Heart left ventricle (tissue), 16 donors: ENCODE measurements at regions not wholly inside any gene's neighbourhood (a gene's known extent, or its start where the extent isn't known, plus 50 kb on each side); places are given as distances from the start of the nearest gene placed in this dataset.
A peak's percentile ranks its signal among the peaks of the same experiment; 100 is the strongest.
"Not testable (repeated sequence)": the region's sequence is repeated elsewhere in the genome, so short reads cannot be mapped to it uniquely, and the experiment has no call there.

ENCODE experiments used
- ATAC-seq, 4 donors: fragments of 200-7000 bp; cut with Tn5 transposase; one replicate each; pipeline ENCODE4 v1.9.1; 2020 to 2022; ENCODE audit warnings: moderate library complexity in 4 of 4, mild to moderate bottlenecking in 3 of 4, moderate number of reproducible peaks in 1 of 4
- DNase-seq, 5 donors: peaks; one replicate each; pipeline ENCODE4 v3.0.0-alpha.2; 2020
- H3K27ac ChIP-seq, 12 donors: fragments of 200-600 bp; sonication (generic) in 4 of 12; one replicate each; pipeline versions ENCODE4 v1.5.0 to v1.8.0; 2016 to 2022; ENCODE audit warnings: mild to moderate bottlenecking in 2 of 12
- H3K27me3 ChIP-seq, 9 donors: fragments of 200-600 bp; sonication (generic) in 2 of 9; one replicate each; pipeline versions ENCODE4 v1.5.1 to v1.8.0; 2016 to 2022; ENCODE audit warnings: mild to moderate bottlenecking in 3 of 9
- H3K36me3 ChIP-seq, 9 donors: fragments of 200-600 bp; sonication (generic) in 2 of 9; one replicate each; pipeline versions ENCODE4 v1.5.0 to v1.8.0; 2018 to 2022; ENCODE audit warnings: mild to moderate bottlenecking in 2 of 9
- H3K4me1 ChIP-seq, 12 donors: fragments of 200-600 bp; sonication (generic) in 4 of 12; one replicate each; pipeline versions ENCODE4 v1.5.0 to v1.8.0; 2016 to 2022; ENCODE audit warnings: mild to moderate bottlenecking in 3 of 12
- H3K4me3 ChIP-seq, 12 donors: fragments of 200-600 bp; sonication (generic) in 4 of 12; one replicate each; pipeline versions ENCODE4 v1.5.0 to v1.8.0; 2017 to 2022; ENCODE audit warnings: mild to moderate bottlenecking in 9 of 12, moderate library complexity in 4 of 12
- H3K9me3 ChIP-seq, 12 donors: fragments of 200-600 bp; sonication (generic) in 4 of 12; one replicate each; pipeline versions ENCODE4 v1.5.0 to v1.8.0; 2016 to 2022; ENCODE audit warnings: mild to moderate bottlenecking in 1 of 12
- WGBS, 4 donors: extraction: QIAGEN DNeasy Blood & Tissue Kit in 2 of 4; methylation state at CpG; one replicate each; pipeline versions ENCODE4 v1.1.5 to v1.1.7; 2013 to 2018; 5-methylcytosine and 5-hydroxymethylcytosine counted together
- intact Hi-C, 10 donors: fragments of 100-400 bp; cut with DNase I; formaldehyde crosslinking; loops; one replicate each; pipeline versions ENCODE4 v1.11.1 to v1.14.2; 2022
- donor health status: ischemic (EF 13 %, LVEDD 7.1; RV severe dilation, severe dysfunction).
- donor health status: healthy with polysubstance abuse.
- donor health status: DM: no; HTN: yes; CAD: no.
- donor health status: DM: no; HTN: no; CAD: no.
- donor health status: ischemic (EF 25% LVEDD 6.9; RV normal size, moderate dysfunction).
- donor health status: ischemic (EF 25% LVEDD 5.7; RV mildly dilated, moderate dysfunction).
- donor health status: healthy.
- donor health status: DM: yes; HTN: yes; CAD: no.
- donor health status: ischemic (EF 35%, LVEDD 5.7; RV mildly dilated, moderate dysfunction).
- donor health status: nonischemic (EF 11% LVEDD 7.7; RV severe dilation, severe dysfunction).
- donor health status: DM: yes; HTN: yes; CAD: no.
- donor health status: PGD.
- donor health status: ischemic (EF 29% LVEDD 5.4; RV normal size, mild dysfunction).
- donor health status: nonischemic (EF 23%, LVEDD 6.1; RV moderate dilation, normal function).

GRCh38 chr21:6428498-6429092 lies 4092.8 kb upstream of the TPTE start:
- peak in 2 of 4 donors; percentile 26 to 52 for ATAC-seq
- intact Hi-C loops, H3K4me3 ChIP-seq, H3K27ac ChIP-seq, H3K4me1 ChIP-seq, H3K36me3 ChIP-seq, H3K9me3 ChIP-seq, H3K27me3 ChIP-seq: not testable (repeated sequence)
- 82 to 100% (median 93%) methylated on average over 4 to 17 of the region's 25 CpGs; no CpG with 5 or more reads in 1 of the 4 donors for WGBS, 4 donors
- DNase-seq: peak in 1 of 5 donors; percentile 10

DNA sequence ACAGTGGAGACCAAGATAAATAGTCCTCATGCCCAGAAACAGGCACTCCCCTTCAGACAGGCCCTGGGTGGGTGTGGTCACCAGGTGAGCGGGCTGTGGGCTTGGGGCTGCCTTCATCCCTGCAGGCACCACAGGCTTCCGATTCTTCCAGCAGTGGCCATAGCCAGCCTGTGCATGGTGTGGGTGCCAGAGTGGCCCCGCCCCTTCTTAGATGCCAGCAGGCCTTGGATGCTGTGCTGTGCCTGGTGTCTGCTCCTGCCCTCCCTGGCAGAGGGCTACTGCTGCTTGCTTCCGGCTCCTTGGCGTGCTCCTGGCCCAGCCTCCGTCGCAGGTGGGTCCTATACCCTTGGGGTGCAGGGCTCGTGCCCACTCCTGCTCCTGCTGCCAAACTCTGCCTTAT lies 4091.5 kb upstream of the TPTE start:
- intact Hi-C loops, H3K9me3 ChIP-seq, H3K27ac ChIP-seq, H3K27me3 ChIP-seq, ATAC-seq, DNase-seq, H3K4me3 ChIP-seq, H3K4me1 ChIP-seq, H3K36me3 ChIP-seq: not testable (repeated sequence)
- WGBS, 4 donors: 93% methylated on average over 8 of the region's 8 CpGs; no CpG with 5 or more reads in 3 of the 4 donors

DNA sequence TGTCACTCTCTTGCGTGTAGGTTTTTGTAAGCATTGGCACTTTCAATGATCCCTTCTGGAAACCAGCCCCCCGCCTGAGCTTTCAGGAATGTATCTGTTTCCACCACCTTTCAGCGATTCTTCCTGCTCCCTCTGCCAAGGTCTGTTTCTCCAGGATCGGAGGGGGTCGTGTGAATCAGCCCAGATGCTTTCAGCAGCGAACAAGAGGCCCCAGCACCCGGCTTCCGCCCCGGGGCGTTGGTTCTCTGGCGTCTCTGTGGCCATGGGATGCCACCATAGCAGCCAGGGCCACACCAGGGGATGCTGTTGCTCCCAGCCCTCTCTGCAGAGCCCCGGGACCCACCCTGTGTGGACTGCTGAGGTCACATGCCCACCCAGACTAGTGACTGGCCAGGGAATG lies 4088.2 kb upstream of the TPTE start:
- DNase-seq, H3K27me3 ChIP-seq, ATAC-seq, H3K36me3 ChIP-seq, H3K4me1 ChIP-seq, H3K9me3 ChIP-seq, H3K4me3 ChIP-seq, H3K27ac ChIP-seq, intact Hi-C loops: not testable (repeated sequence)
- WGBS, 4 donors: 83 to 100% methylated on average over 1 to 8 of the region's 12 CpGs; no CpG with 5 or more reads in 2 of the 4 donors

DNA sequence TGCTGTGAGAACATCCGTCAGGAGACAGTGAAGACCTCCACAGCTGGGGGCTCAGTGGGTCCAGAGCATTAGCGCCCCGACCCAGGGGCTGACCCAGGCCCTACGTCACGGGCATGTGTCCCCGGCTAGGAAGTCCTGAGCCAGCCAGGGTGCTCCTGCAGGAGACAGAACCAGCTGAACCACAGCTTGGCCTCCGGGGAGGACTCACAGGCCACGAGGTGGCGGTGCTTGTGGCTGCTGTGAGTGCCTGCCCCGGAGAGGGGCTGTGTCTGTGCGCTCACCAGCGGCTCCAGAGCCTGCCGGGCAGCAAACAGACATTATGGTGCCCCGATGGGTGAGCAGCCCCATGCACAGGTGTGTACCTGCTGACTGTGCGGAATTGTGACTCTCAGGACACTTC lies 4085.2 kb upstream of the TPTE start:
- H3K27me3 ChIP-seq, H3K4me1 ChIP-seq, H3K27ac ChIP-seq, H3K9me3 ChIP-seq, intact Hi-C loops, ATAC-seq, H3K4me3 ChIP-seq, H3K36me3 ChIP-seq: not testable (repeated sequence)
- WGBS, 4 donors: 86 to 94% (median 92%) methylated on average over 3 to 15 of the region's 15 CpGs; no CpG with 5 or more reads in 1 of the 4 donors
- DNase-seq: peak in 1 of 5 donors; percentile 3

GRCh38 chr21:6436971-6437833 lies 4084.2 kb upstream of the TPTE start:
- H3K4me3 ChIP-seq, DNase-seq, H3K27ac ChIP-seq, H3K4me1 ChIP-seq, intact Hi-C loops, H3K27me3 ChIP-seq, H3K36me3 ChIP-seq, H3K9me3 ChIP-seq: not testable (repeated sequence)
- 53 to 56% methylated on average over 10 to 11 of the region's 21 CpGs; no CpG with 5 or more reads in 2 of the 4 donors for WGBS, 4 donors
- ATAC-seq: peak; percentile 88 to 96 (median 92)

- intact Hi-C loops, H3K27ac ChIP-seq, H3K4me1 ChIP-seq, H3K36me3 ChIP-seq, H3K9me3 ChIP-seq, H3K4me3 ChIP-seq, H3K27me3 ChIP-seq: not testable (repeated sequence)
- 53 to 100% (median 81%) methylated on average over 1 to 7 of the region's 7 CpGs for WGBS, 4 donors
- ATAC-seq: peak in 1 of 4 donors; percentile 35
- peak in 1 of 5 donors; percentile 2 for DNase-seq
Measured at GRCh38 chr21:6437834-6438187, 4083.6 kb upstream of the TPTE start.

- H3K4me1 ChIP-seq, H3K36me3 ChIP-seq, H3K27me3 ChIP-seq, H3K9me3 ChIP-seq, H3K4me3 ChIP-seq, ATAC-seq, intact Hi-C loops, H3K27ac ChIP-seq: not testable (repeated sequence)
- peak in 1 of 5 donors; percentile 3 for DNase-seq
- WGBS, 4 donors: 84 to 96% methylated on average over 3 to 5 of the region's 10 CpGs; no CpG with 5 or more reads in 2 of the 4 donors
Measured at GRCh38 chr21:6439058-6439457, 4082.3 kb upstream of the TPTE start.

DNA sequence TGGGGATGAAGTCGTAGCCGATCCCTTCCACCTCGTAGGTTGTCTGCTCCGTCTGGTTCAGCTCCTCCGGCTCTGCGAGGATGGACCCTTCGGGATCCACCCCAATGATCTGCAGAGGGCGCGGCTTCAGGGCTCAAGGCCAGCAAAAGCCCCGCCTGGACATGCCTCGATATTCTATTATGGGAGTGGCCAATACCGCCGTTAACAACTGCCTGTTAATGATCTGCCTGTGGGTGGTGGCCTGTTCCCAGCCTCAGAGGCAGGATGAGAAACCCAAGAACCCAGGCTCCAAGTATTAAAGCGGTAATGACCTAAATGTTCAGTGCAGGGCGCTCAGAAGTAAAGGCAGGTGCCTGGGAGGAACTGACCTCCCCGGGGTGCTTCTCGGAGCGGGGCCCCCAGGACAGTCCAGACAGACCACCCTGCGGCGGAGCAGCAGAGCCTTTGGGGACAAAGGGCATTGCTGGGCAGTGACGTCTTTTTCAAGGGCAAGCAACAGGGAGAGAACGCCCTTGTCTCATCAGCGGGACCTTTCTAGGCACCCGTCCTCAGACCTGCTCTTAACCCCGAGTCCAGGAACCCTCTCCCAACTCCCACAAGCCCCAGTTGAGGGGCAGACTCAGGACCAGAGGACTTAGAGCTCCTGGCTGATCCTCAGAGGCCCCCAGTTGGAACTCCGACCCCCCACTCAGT lies 4066.6 kb upstream of the TPTE start:
- intact Hi-C loops, ATAC-seq, DNase-seq, H3K4me1 ChIP-seq, H3K4me3 ChIP-seq, H3K36me3 ChIP-seq, H3K27ac ChIP-seq, H3K9me3 ChIP-seq, H3K27me3 ChIP-seq: not testable (repeated sequence)
- 90% methylated on average over 1 of the region's 26 CpGs; no CpG with 5 or more reads in 3 of the 4 donors for WGBS, 4 donors

- H3K36me3 ChIP-seq, H3K27ac ChIP-seq, H3K4me1 ChIP-seq, H3K27me3 ChIP-seq, DNase-seq, intact Hi-C loops, H3K4me3 ChIP-seq, H3K9me3 ChIP-seq: not testable (repeated sequence)
- ATAC-seq: peak in 1 of 4 donors; percentile 50
- WGBS, 4 donors: no CpG with 5 or more reads among the region's 18 CpGs
Measured at GRCh38 chr21:6456011-6456661, 4065.2 kb upstream of the TPTE start.

DNA sequence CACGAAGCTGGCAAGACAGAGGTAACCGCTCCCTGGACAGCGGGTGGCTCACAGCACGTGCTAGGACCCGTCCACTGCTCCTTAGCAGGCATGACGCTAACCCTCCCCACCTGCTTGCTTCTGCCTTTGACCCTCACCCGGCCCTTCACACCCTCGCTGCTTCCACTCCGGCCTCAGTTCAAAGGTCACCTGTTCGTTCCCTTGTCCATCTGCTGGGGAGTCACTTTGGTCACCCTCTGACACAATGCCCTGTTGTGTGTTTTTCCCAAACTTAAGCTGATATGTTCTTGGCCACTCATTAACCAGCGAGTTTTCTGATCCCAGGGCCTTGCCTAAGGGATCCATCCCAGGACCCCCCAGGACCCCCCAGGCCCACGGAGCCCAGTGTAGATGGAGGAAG lies 4061.6 kb upstream of the TPTE start:
- not testable (repeated sequence) for DNase-seq, H3K36me3 ChIP-seq, ATAC-seq

More for the DNA sequence above, 4061.6 kb upstream of the TPTE start:
- H3K9me3 ChIP-seq, H3K4me3 ChIP-seq, H3K4me1 ChIP-seq, H3K27ac ChIP-seq, intact Hi-C loops, H3K27me3 ChIP-seq: not testable (repeated sequence)
- 82% methylated on average over 3 of the region's 12 CpGs; no CpG with 5 or more reads in 3 of the 4 donors for WGBS, 4 donors
